ENCODE measurements at regions not wholly inside any gene's neighbourhood (a gene's known extent, or its start where the extent isn't known, plus 50 kb on each side); places are given as distances from the start of the nearest gene placed in this dataset.

GRCh38 chr6:87772597-87773530 is 70.8 kb upstream of the AKIRIN2 start:
- DNase-seq (ENCODE audit: low read depth) = no peak
- H3K4me3 ChIP-seq (replicated peaks; ENCODE audit: low read depth, low read length) = no peak overlapping the region
- TF ChIP-seq, protein P1, sequence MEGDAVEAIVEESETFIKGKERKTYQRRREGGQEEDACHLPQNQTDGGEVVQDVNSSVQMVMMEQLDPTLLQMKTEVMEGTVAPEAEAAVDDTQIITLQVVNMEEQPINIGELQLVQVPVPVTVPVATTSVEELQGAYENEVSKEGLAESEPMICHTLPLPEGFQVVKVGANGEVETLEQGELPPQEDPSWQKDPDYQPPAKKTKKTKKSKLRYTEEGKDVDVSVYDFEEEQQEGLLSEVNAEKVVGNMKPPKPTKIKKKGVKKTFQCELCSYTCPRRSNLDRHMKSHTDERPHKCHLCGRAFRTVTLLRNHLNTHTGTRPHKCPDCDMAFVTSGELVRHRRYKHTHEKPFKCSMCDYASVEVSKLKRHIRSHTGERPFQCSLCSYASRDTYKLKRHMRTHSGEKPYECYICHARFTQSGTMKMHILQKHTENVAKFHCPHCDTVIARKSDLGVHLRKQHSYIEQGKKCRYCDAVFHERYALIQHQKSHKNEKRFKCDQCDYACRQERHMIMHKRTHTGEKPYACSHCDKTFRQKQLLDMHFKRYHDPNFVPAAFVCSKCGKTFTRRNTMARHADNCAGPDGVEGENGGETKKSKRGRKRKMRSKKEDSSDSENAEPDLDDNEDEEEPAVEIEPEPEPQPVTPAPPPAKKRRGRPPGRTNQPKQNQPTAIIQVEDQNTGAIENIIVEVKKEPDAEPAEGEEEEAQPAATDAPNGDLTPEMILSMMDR (IDR thresholded peaks at IDR 0.05; ENCODE audit: low read length, missing control alignments) = no peak

DNA sequence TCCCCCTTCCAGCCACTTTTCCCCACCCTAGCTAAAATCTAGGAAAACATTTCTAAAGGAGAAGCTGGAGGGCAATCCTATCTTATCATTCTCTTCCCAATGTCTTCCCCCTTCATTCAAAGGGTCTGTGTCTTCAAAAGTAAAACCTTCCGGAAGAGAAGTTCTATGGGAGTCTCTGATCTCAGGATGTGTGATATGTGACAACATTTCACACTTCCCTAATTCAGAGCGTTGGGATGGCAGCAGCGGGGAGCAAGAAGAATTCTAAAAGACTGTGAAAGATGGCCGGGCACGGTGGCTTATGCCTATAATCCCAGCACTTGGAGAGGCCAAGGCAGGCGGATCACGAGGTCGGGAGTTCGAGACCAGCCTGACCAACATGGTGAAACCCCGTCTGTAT is 65.4 kb upstream of the AKIRIN2 start:
- no peak overlapping the region for H3K4me3 ChIP-seq (replicated peaks; ENCODE audit: low read depth, low read length)
- TF ChIP-seq, protein P1 (IDR thresholded peaks at IDR 0.05; ENCODE audit: low read length, missing control alignments) = no peak
- no peak for DNase-seq (ENCODE audit: low read depth)

DNA sequence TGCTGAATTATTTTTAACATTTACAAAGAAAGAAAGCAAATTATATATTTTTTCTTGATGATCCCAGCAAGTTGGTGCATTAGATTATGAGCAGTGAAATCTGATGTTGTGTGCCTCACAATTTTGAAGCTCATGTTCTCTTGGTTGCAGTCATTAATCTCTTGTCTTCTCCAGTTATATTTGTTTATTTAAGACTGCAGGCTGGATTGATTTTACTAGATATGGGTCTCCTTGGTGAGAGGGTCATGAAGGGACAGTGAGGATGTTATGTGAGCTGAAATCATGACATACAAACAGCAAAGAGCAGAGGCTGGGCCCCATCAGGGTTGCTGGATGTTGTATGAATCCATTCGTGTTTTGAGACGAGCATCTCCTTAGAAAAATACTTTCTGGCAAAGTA is 64.2 kb upstream of the AKIRIN2 start:
- DNase-seq (ENCODE audit: low read depth) = no peak
- H3K4me3 ChIP-seq (replicated peaks; ENCODE audit: low read depth, low read length) = no peak overlapping the region
- TF ChIP-seq, protein P1 (IDR thresholded peaks at IDR 0.05; ENCODE audit: low read length, missing control alignments) = no peak

- TF ChIP-seq, protein P1 (IDR thresholded peaks at IDR 0.05; ENCODE audit: low read length, missing control alignments) = no peak
Measured at GRCh38 chr6:87763901-87764300, 61.9 kb upstream of the AKIRIN2 start.

DNA sequence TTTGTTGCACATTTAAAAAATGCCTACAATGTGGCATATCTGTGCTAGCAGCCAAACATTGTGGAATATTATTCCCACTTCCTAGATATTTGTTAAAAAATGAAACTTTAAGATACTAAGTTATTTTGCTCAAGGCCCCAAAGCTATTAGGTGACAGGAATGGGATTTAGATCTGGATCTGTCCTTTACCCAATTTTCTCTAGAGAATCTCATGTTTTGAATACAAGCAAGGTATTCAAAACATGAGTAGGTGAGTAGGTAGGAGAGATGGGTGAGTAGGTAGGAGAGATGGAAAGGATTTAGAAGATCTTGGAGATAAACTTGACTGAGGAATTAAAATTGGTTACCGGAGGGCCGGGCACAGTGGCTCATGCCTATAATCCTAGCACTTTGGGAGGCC is 61.2 kb upstream of the AKIRIN2 start:
- TF ChIP-seq, protein P1 (IDR thresholded peaks at IDR 0.05; ENCODE audit: low read length, missing control alignments) = no peak
- DNase-seq (ENCODE audit: low read depth) = no peak
- no peak overlapping the region for H3K4me3 ChIP-seq (replicated peaks; ENCODE audit: low read depth, low read length)

More at GRCh38 chr6:87763901-87764300, 61.9 kb upstream of the AKIRIN2 start:
- DNase-seq (ENCODE audit: low read depth) = no peak
- no peak overlapping the region for H3K4me3 ChIP-seq (replicated peaks; ENCODE audit: low read depth, low read length)

DNA sequence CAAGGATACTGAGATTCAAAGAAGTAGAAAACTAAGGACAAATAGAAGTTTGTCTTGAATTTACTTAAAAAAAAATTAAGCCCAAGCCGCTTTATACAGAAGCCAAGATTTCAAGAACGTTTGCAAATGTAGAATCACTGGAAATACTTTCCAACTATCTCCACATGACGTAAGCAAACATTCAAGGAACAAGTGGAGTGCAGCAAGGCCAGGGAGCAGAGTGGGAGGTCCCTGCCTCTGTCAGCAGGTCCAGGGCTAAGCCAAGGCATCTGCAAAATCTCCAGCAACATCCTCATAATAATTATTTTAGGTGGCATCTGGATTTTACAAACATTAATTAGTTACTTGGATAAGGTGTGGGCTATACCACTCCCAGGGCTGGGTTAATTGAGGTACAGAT is 60.1 kb upstream of the AKIRIN2 start:
- TF ChIP-seq, protein P1 (IDR thresholded peaks at IDR 0.05; ENCODE audit: low read length, missing control alignments) = no peak
- DNase-seq (ENCODE audit: low read depth) = no peak
- H3K4me3 ChIP-seq (replicated peaks; ENCODE audit: low read depth, low read length) = no peak overlapping the region

Data from fibroblast of pulmonary artery (primary cell).